Activated CD8-positive, alpha-beta T cell treated with anti-CD3 and anti-CD28 coated beads for 36 hours (primary cell): ENCODE measurements at regions not wholly inside any gene's neighbourhood (a gene's known extent, or its start where the extent isn't known, plus 50 kb on each side); places are given as distances from the start of the nearest gene placed in this dataset.

ENCODE experiments used
- ATAC-seq: fragments of 200-7000 bp; cut with Tn5 transposase; one replicate; pipeline ENCODE4 v1.10.0; 2021; ENCODE audit warnings: mild to moderate bottlenecking, moderate library complexity
- CTCF ChIA-PET: fragments of 350-600 bp; sonication (Branson Sonifier 250); formaldehyde crosslinking; loops from one replicate; lab custom pipeline; 2021; ENCODE audit warnings: antibody characterized with exemption; lab: Charles Lee
- POLR2A ChIA-PET: fragments of 350-600 bp; sonication (Branson Sonifier 250); formaldehyde crosslinking; loops from one replicate; lab custom pipeline; 2021; ENCODE audit warnings: antibody characterized with exemption; lab: Charles Lee
- DNase-seq: peaks from one replicate; pipeline ENCODE4 v3.0.0-alpha.2; 2020
- H3K27ac Mint-ChIP-seq: one replicate; pipeline ENCODE4 v1.8.0; 2021; ENCODE audit warnings: mild to moderate bottlenecking, mixed read lengths
- H3K27me3 Mint-ChIP-seq: one replicate; pipeline ENCODE4 v1.8.0; 2021; ENCODE audit warnings: mixed read lengths
- H3K36me3 Mint-ChIP-seq: one replicate; pipeline ENCODE4 v1.8.0; 2021; ENCODE audit warnings: low read depth, mixed read lengths
- H3K4me1 Mint-ChIP-seq: one replicate; pipeline ENCODE4 v1.8.0; 2021; ENCODE audit warnings: low read depth, mixed read lengths
- H3K4me3 Mint-ChIP-seq: one replicate; pipeline ENCODE4 v1.8.0; 2021; ENCODE audit warnings: mild to moderate bottlenecking, moderate library complexity, mixed read lengths
- H3K9me3 Mint-ChIP-seq: one replicate; pipeline ENCODE4 v1.8.0; 2021; ENCODE audit warnings: mixed read lengths
- intact Hi-C: fragments of 100-400 bp; cut with micrococcal nuclease; formaldehyde crosslinking; loops from one replicate; pipeline ENCODE4 v1.10.0; 2022
- TF ChIP-seq, protein P1 (sequence below): fragments of 200-600 bp; IDR thresholded peaks from one replicate; pipeline ENCODE4 v1.8.0; 2022; ENCODE audit warnings: antibody characterized with exemption, mild to moderate bottlenecking

DNA sequence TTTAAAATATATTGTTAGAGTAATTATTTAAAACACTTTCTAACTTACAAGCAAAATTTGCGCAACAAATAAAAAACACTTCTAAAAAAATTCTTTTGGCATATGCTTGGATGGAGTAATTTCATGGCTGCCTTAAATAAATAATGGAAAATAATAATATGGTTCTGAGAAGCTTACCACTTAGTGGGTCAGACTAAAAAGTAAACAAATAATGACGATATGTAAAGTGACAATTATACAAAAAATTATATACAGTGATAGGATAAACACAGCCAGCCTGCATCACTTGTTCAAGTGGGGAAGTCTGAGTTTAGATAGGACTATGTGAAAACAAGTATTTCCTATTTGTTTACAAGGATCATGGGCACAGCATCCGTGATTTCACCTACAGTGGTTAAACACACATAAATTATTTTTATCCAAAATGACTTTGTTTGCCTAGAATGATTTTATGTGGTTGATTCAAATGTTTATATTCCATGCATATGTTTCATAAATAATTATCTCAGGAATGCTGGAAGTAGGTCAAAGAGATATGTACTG, 141.7 kb upstream of the SEMA3D start:
- no peaks in the 10 kb centered on the region for H3K4me1 Mint-ChIP-seq

DNA sequence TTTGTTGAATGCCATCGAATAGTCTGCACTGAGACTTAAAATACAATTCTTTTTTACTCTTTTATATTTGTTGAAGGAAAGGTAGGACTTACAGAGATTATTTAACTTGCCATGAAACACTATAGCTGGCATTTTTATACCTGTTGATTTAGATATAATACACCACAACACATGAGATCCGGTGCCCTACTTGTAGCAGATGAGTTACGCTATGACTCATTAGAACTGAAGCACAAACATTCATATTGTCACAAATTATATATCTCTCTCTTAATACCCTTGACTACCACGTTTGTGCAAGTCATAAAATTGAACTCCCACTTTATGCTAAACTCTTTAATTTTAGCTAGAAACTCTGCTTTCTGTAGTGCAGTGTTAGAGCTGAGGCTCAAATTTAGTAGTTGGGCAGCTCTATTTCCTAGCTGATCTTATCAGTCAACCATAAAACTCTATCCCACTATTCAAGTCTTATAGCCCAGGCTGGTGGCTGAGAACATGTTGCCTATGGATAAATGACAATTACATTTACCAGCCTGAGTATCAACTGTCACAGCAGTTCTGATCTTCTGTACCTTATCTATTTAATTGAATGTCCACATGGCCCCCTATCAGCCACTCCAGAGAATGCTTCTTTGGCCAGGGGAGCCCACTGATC, 137.4 kb upstream of the SEMA3D start:
- ATAC-seq: no peak
- no peak for DNase-seq
- TF ChIP-seq, protein P1, sequence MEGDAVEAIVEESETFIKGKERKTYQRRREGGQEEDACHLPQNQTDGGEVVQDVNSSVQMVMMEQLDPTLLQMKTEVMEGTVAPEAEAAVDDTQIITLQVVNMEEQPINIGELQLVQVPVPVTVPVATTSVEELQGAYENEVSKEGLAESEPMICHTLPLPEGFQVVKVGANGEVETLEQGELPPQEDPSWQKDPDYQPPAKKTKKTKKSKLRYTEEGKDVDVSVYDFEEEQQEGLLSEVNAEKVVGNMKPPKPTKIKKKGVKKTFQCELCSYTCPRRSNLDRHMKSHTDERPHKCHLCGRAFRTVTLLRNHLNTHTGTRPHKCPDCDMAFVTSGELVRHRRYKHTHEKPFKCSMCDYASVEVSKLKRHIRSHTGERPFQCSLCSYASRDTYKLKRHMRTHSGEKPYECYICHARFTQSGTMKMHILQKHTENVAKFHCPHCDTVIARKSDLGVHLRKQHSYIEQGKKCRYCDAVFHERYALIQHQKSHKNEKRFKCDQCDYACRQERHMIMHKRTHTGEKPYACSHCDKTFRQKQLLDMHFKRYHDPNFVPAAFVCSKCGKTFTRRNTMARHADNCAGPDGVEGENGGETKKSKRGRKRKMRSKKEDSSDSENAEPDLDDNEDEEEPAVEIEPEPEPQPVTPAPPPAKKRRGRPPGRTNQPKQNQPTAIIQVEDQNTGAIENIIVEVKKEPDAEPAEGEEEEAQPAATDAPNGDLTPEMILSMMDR: no peak
- Mint-ChIP-seq H3K9me3 (peaks cover 6% of the 10 kb centered on the region), H3K4me3 (no peak overlapping the region), H3K4me1 (no peaks in the 10 kb centered on the region), H3K36me3 (no peaks in the 10 kb centered on the region), H3K27me3 (no peaks in the 10 kb centered on the region), H3K27ac (no peak overlapping the region)
- intact Hi-C loops: no loop called here
- POLR2A ChIA-PET: interaction anchor here (0.6 kb wide), 1 partner anchor 143 kb away, joined by 3 read pairs; no protein-coding TSS in a partner anchor
- CTCF ChIA-PET: no interaction called here

More for the DNA sequence above, 141.7 kb upstream of the SEMA3D start:
- H3K36me3 Mint-ChIP-seq: no peaks in the 10 kb centered on the region
- POLR2A ChIA-PET: no interaction called here
- DNase-seq (no peak), ATAC-seq (no peak)
- TF ChIP-seq, protein P1: no peak
- H3K27me3 Mint-ChIP-seq: no peaks in the 10 kb centered on the region
- intact Hi-C loops: no loop called here
- H3K9me3 Mint-ChIP-seq: peaks cover 3% of the 10 kb centered on the region
- CTCF ChIA-PET: no interaction called here
- H3K27ac Mint-ChIP-seq: no peak overlapping the region
- no peak overlapping the region for H3K4me3 Mint-ChIP-seq

DNA sequence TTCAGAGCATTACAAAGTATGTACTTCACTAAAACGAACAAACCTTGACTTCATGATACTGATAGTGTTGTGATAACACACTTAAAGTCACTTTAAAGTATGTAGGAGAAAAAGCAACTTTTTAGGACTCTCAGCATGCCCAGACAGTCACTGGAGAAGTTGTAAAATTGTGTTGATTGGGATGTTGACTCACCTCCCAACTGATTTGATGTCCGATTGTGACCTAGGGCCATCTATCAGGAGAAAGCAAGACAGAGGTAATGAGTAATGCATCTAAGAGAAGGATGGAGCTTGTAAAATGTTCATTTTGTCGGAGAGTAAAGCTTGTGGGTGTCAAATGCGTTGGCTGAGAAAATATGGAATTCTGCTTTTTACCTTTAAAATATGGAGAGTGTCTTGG, 135.4 kb upstream of the SEMA3D start:
- Mint-ChIP-seq H3K27ac (no peak overlapping the region), H3K27me3 (no peaks in the 10 kb centered on the region), H3K9me3 (peaks cover 4% of the 10 kb centered on the region), H3K4me3 (no peak overlapping the region), H3K36me3 (no peaks in the 10 kb centered on the region), H3K4me1 (no peaks in the 10 kb centered on the region)
- intact Hi-C loops: no loop called here
- ChIA-PET CTCF (no interaction called here), POLR2A (no interaction called here)
- DNase-seq (no peak), ATAC-seq (no peak)
- TF ChIP-seq, protein P1: no peak

DNA sequence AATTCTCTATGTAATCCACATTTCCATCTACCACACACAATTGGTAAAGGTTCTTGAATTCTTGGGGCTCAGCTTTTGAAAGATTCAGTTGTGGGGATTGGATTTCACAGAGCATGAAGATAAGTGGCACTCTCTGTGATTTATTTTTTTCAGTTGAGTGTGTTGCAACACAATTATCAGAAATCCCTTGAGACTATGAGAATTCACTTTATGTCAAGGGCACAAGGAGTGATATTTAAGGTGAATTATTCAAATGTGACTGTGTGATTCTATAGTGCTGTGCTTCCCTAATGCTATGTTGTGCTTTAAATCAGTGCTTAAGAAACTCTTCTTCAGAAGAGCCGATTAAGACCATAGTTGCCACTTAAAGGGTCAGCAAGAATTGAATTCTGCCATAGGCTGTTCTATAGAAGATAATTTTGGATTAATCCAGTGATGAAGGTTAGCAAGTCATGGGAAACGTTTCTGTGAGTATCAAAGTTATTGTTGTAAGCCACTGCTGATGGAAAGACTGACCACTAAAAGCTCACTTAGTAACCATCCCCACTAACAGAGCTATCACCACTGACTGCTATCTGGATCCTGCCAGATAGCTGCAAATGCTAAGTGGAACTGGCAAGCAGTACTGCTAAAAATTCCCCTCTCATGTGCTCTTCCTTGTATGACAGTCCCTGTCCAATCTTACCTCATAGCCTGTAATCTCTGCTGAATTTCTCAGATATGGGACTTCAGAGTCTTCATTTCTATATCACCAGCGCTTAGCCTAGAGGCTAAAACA, 134.0 kb upstream of the SEMA3D start:
- POLR2A ChIA-PET: no interaction called here
- intact Hi-C loops: no loop called here

More for the DNA sequence above, 134.0 kb upstream of the SEMA3D start:
- H3K36me3 Mint-ChIP-seq: no peaks in the 10 kb centered on the region
- no peak overlapping the region for H3K4me3 Mint-ChIP-seq
- DNase-seq (no peak), ATAC-seq (no peak)
- TF ChIP-seq, protein P1: no peak
- peaks cover 4% of the 10 kb centered on the region for H3K9me3 Mint-ChIP-seq
- CTCF ChIA-PET: no interaction called here
- no peak overlapping the region for H3K27ac Mint-ChIP-seq
- no peaks in the 10 kb centered on the region for H3K4me1 Mint-ChIP-seq
- H3K27me3 Mint-ChIP-seq: no peaks in the 10 kb centered on the region
